ENCODE measurements at regions not wholly inside any gene's neighbourhood (a gene's known extent, or its start where the extent isn't known, plus 50 kb on each side); places are given as distances from the start of the nearest gene placed in this dataset.

DNA sequence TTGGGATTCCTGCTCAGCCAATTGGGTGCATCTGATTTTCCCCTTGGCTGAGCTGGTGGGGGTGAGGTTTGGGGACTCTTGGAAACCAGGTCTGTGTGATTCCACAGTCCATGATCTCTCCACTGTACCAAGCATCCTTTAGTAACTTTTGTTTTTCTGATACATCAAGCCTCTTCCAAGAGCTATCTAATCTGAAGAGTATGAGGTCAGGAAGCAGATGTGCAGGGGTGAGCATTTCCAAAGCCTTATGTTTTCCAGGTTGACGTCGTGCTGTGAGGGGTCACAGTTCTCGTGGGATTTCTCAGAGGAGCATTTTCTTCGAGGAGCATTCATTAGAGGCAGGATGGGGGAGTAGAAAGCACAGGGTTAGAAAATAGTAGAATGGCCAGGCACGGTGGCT, 95.3 kb downstream of the KLF4 start:
- TF ChIP-seq, protein P1, sequence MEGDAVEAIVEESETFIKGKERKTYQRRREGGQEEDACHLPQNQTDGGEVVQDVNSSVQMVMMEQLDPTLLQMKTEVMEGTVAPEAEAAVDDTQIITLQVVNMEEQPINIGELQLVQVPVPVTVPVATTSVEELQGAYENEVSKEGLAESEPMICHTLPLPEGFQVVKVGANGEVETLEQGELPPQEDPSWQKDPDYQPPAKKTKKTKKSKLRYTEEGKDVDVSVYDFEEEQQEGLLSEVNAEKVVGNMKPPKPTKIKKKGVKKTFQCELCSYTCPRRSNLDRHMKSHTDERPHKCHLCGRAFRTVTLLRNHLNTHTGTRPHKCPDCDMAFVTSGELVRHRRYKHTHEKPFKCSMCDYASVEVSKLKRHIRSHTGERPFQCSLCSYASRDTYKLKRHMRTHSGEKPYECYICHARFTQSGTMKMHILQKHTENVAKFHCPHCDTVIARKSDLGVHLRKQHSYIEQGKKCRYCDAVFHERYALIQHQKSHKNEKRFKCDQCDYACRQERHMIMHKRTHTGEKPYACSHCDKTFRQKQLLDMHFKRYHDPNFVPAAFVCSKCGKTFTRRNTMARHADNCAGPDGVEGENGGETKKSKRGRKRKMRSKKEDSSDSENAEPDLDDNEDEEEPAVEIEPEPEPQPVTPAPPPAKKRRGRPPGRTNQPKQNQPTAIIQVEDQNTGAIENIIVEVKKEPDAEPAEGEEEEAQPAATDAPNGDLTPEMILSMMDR (IDR thresholded peaks at IDR 0.05; ENCODE audit: poor library complexity) = no peak
- TF ChIP-seq EZH2 (IDR thresholded peaks at IDR 0.05; ENCODE audit: borderline replicate concordance) = no peak
- no peak for TF ChIP-seq EZH2phosphoT487 (IDR thresholded peaks at IDR 0.05; ENCODE audit: low read depth, severe bottlenecking, unreplicated experiment)

All from hepatocyte (in vitro differentiated cells).